Stimulated activated naive CD4-positive, alpha-beta T cell (primary cell): ENCODE measurements at regions not wholly inside any gene's neighbourhood (a gene's known extent, or its start where the extent isn't known, plus 50 kb on each side); places are given as distances from the start of the nearest gene placed in this dataset.
"Not testable (repeated sequence)": the region's sequence is repeated elsewhere in the genome, so short reads cannot be mapped to it uniquely, and the experiment has no call there.

Source experiments
- DNase-seq, 6 experiments: peaks; one replicate each; lab custom pipeline; 2025; lab: John Stamatoyannopoulos, UW

- DNase-seq: no peak
Observed at GRCh38 chr7:69002416-69002815, 595.9 kb upstream of the AUTS2 start.

GRCh38 chr7:69012149-69012548 is 586.1 kb upstream of the AUTS2 start:
- no peak for DNase-seq

GRCh38 chr7:69017208-69017607 is 581.1 kb upstream of the AUTS2 start:
- no peak for DNase-seq

- DNase-seq: no peak
Observed at GRCh38 chr7:69018200-69018599, 580.1 kb upstream of the AUTS2 start.

GRCh38 chr7:69019437-69019836 is 578.8 kb upstream of the AUTS2 start:
- no peak for DNase-seq

GRCh38 chr7:69020536-69020935 is 577.7 kb upstream of the AUTS2 start:
- DNase-seq: no peak

GRCh38 chr7:69025249-69025648 is 573.0 kb upstream of the AUTS2 start:
- no peak for DNase-seq

GRCh38 chr7:69032848-69033247 is 565.4 kb upstream of the AUTS2 start:
- no peak for DNase-seq

GRCh38 chr7:69035826-69036225 is 562.4 kb upstream of the AUTS2 start:
- DNase-seq: no peak

- DNase-seq: no peak
Observed at GRCh38 chr7:69036301-69036700, 562.0 kb upstream of the AUTS2 start.

- DNase-seq: no peak
Observed at GRCh38 chr7:69038915-69039314, 559.4 kb upstream of the AUTS2 start.

GRCh38 chr7:69042138-69042537 is 556.1 kb upstream of the AUTS2 start:
- no peak for DNase-seq

GRCh38 chr7:69047151-69047754 is 551.0 kb upstream of the AUTS2 start:
- DNase-seq: no peak

GRCh38 chr7:69049326-69049725 is 548.9 kb upstream of the AUTS2 start:
- DNase-seq: no peak

GRCh38 chr7:69052447-69052846 is 545.8 kb upstream of the AUTS2 start:
- DNase-seq: no peak

GRCh38 chr7:69060516-69060915 is 537.8 kb upstream of the AUTS2 start:
- no peak for DNase-seq

GRCh38 chr7:69062020-69062765 is 536.1 kb upstream of the AUTS2 start:
- DNase-seq: no peak

GRCh38 chr7:69067397-69067796 is 530.9 kb upstream of the AUTS2 start:
- no peak for DNase-seq

- DNase-seq: no peak
Observed at GRCh38 chr7:69070476-69070875, 527.8 kb upstream of the AUTS2 start.

- no peak for DNase-seq
Observed at GRCh38 chr7:69076566-69076965, 521.7 kb upstream of the AUTS2 start.

- no peak for DNase-seq
Observed at GRCh38 chr7:69078997-69079769, 519.1 kb upstream of the AUTS2 start.

GRCh38 chr7:69087281-69087680 is 511.0 kb upstream of the AUTS2 start:
- not testable (repeated sequence) for DNase-seq

GRCh38 chr7:69088185-69088584 is 510.1 kb upstream of the AUTS2 start:
- DNase-seq: no peak
